Parathyroid adenoma (tissue), 2 donors: ENCODE measurements at regions not wholly inside any gene's neighbourhood (a gene's known extent, or its start where the extent isn't known, plus 50 kb on each side); places are given as distances from the start of the nearest gene placed in this dataset.

ENCODE experiments used
- H2AFZ ChIP-seq: fragments of 300-600 bp; sonication (generic); one replicate; pipeline ENCODE4 v1.7.0; 2017; ENCODE audit warnings: antibody characterized with exemption, mild to moderate bottlenecking
- H3K27ac ChIP-seq: fragments of 300-600 bp; sonication (generic); one replicate; pipeline ENCODE4 v1.7.0; 2017
- H3K27me3 ChIP-seq: fragments of 300-600 bp; sonication (generic); one replicate; pipeline ENCODE4 v1.7.0; 2017; ENCODE audit warnings: low read length; ENCODE audit not compliant: control insufficient read depth, insufficient read depth
- H3K36me3 ChIP-seq: fragments of 300-600 bp; sonication (generic); one replicate; pipeline ENCODE4 v1.7.0; 2017; ENCODE audit warnings: low read length; ENCODE audit not compliant: control insufficient read depth, insufficient read depth
- H3K4me1 ChIP-seq: fragments of 300-600 bp; sonication (generic); one replicate; pipeline ENCODE4 v1.7.0; 2017; ENCODE audit warnings: control low read depth
- H3K4me2 ChIP-seq: fragments of 300-600 bp; sonication (generic); one replicate; pipeline ENCODE4 v1.7.0; 2017; ENCODE audit warnings: low read length
- H3K4me3 ChIP-seq: fragments of 300-600 bp; sonication (generic); one replicate; pipeline ENCODE4 v1.7.0; 2017; ENCODE audit warnings: low read depth, low read length
- H3K79me2 ChIP-seq: fragments of 300-600 bp; sonication (generic); one replicate; pipeline ENCODE4 v1.7.0; 2017; ENCODE audit warnings: control low read depth
- H3K9ac ChIP-seq: fragments of 300-600 bp; sonication (generic); one replicate; pipeline ENCODE4 v1.7.0; 2017; ENCODE audit warnings: mild to moderate bottlenecking
- H3K9me3 ChIP-seq: fragments of 300-600 bp; sonication (generic); one replicate; pipeline ENCODE4 v1.7.0; 2017; ENCODE audit warnings: low read length; ENCODE audit not compliant: control insufficient read depth
- CTCF ChIP-seq: fragments of 300-600 bp; sonication (generic); IDR thresholded peaks from one replicate; pipeline ENCODE4 v1.7.0; 2017; ENCODE audit warnings: antibody characterized with exemption, mild to moderate bottlenecking
- donor health status: primary hyperparathyroidism.

GRCh38 chr12:100675432-100675831 is 101.9 kb downstream of the GAS2L3 start:
- Histone ChIP-seq H3K9ac (no peak overlapping the region), H3K36me3 (no peaks in the 10 kb centered on the region), H3K79me2 (no peaks in the 10 kb centered on the region), H3K4me1 (no peaks in the 10 kb centered on the region), H2AFZ (no peak overlapping the region), H3K9me3 (no peaks in the 10 kb centered on the region), H3K4me3 (no peak overlapping the region), H3K27ac (no peak overlapping the region), H3K4me2 (no peak overlapping the region), H3K27me3 (peaks cover 4% of the 10 kb centered on the region)
- no peak for TF ChIP-seq CTCF

GRCh38 chr12:100681074-100681473 is 107.6 kb downstream of the GAS2L3 start:
- no peaks in the 10 kb centered on the region for H3K27me3 ChIP-seq
- no peak overlapping the region for H3K4me2 ChIP-seq
- H2AFZ ChIP-seq: no peak overlapping the region
- H3K27ac ChIP-seq: no peak overlapping the region
- no peaks in the 10 kb centered on the region for H3K79me2 ChIP-seq
- no peak overlapping the region for H3K9ac ChIP-seq
- no peak overlapping the region for H3K4me3 ChIP-seq
- H3K36me3 ChIP-seq: no peaks in the 10 kb centered on the region
- H3K4me1 ChIP-seq: no peaks in the 10 kb centered on the region
- TF ChIP-seq CTCF: no peak
- H3K9me3 ChIP-seq: no peaks in the 10 kb centered on the region

GRCh38 chr12:100682178-100682577 is 108.7 kb downstream of the GAS2L3 start:
- H3K4me2 ChIP-seq: no peak overlapping the region
- no peak for TF ChIP-seq CTCF

GRCh38 chr12:100687686-100688085 is 106.9 kb upstream of the ANO4 start:
- Histone ChIP-seq H3K9ac (no peak overlapping the region), H3K4me2 (no peak overlapping the region), H3K4me1 (no peaks in the 10 kb centered on the region), H3K27ac (no peak overlapping the region), H3K9me3 (no peaks in the 10 kb centered on the region), H3K27me3 (no peaks in the 10 kb centered on the region), H3K79me2 (no peaks in the 10 kb centered on the region), H2AFZ (no peak overlapping the region), H3K4me3 (no peak overlapping the region), H3K36me3 (no peaks in the 10 kb centered on the region)
- TF ChIP-seq CTCF: no peak

More at GRCh38 chr12:100682178-100682577, 108.7 kb downstream of the GAS2L3 start:
- Histone ChIP-seq H3K9me3 (no peaks in the 10 kb centered on the region), H3K4me1 (no peaks in the 10 kb centered on the region), H3K4me3 (no peak overlapping the region), H3K36me3 (no peaks in the 10 kb centered on the region), H3K27ac (no peak overlapping the region), H3K9ac (no peak overlapping the region), H2AFZ (no peak overlapping the region), H3K79me2 (no peaks in the 10 kb centered on the region), H3K27me3 (no peaks in the 10 kb centered on the region)

GRCh38 chr12:100688451-100688864 is 106.1 kb upstream of the ANO4 start:
- Histone ChIP-seq H3K9ac (no peak overlapping the region), H3K4me2 (no peak overlapping the region), H2AFZ (no peak overlapping the region), H3K27me3 (no peaks in the 10 kb centered on the region), H3K4me3 (no peak overlapping the region), H3K27ac (no peak overlapping the region), H3K9me3 (no peaks in the 10 kb centered on the region), H3K4me1 (no peaks in the 10 kb centered on the region), H3K79me2 (no peaks in the 10 kb centered on the region), H3K36me3 (no peaks in the 10 kb centered on the region)
- TF ChIP-seq CTCF: no peak
